Keratinocyte (primary cell): ENCODE measurements at regions not wholly inside any gene's neighbourhood (a gene's known extent, or its start where the extent isn't known, plus 50 kb on each side); places are given as distances from the start of the nearest gene placed in this dataset.

Experiments
- DNase-seq: peaks from one replicate; pipeline ENCODE4 v3.0.0-alpha.2; 2011; ENCODE audit warnings: low read depth, missing footprints, low spot score
- FAIRE-seq: peaks from 2 replicates; lab custom pipeline; 2011; peaks lifted over from hg19 to GRCh38; lab: Jason Lieb, UNC
- H2AFZ ChIP-seq: 2 replicates; pipeline ENCODE4 v1.6.0; 2012; ENCODE audit warnings: low read length, control low read depth, inconsistent platforms; ENCODE audit not compliant: control insufficient read depth
- H3K27ac ChIP-seq: 2 replicates; pipeline ENCODE4 v1.5.1; 2011; ENCODE audit warnings: low read length; ENCODE audit not compliant: control insufficient read depth, insufficient read depth
- H3K27me3 ChIP-seq: 3 replicates; pipeline ENCODE4 v1.6.0; 2011; ENCODE audit warnings: low read length; ENCODE audit not compliant: control insufficient read depth, insufficient read depth; ENCODE audit errors: extremely low read depth
- H3K36me3 ChIP-seq, 2 experiments: 2 replicates in 1 of 2; 3 replicates in 1 of 2; pipeline ENCODE4 v1.5.1; 2011; ENCODE audit warnings: low read length in 2 of 2, mild to moderate bottlenecking in 1 of 2; ENCODE audit not compliant: control insufficient read depth in 2 of 2, insufficient read depth in 2 of 2; ENCODE audit errors: extremely low read depth in 1 of 2
- H3K4me1 ChIP-seq: 3 replicates; pipeline ENCODE4 v1.5.1; 2011; ENCODE audit warnings: low read length; ENCODE audit not compliant: control insufficient read depth, insufficient read depth; ENCODE audit errors: extremely low read depth
- H3K4me2 ChIP-seq: 3 replicates; pipeline ENCODE4 v1.6.0; 2011; ENCODE audit warnings: low read depth, low read length; ENCODE audit not compliant: control insufficient read depth, insufficient read depth; ENCODE audit errors: extremely low read depth
- H3K4me3 ChIP-seq, 3 experiments: fragments of 200-600 bp in 1 of 3; sonication (generic) in 1 of 3; 2 replicates in 2 of 3; 3 replicates in 1 of 3; pipeline ENCODE4 v1.5.1; 2011 to 2016; ENCODE audit warnings: low read length in 3 of 3, mild to moderate bottlenecking in 3 of 3, control low read depth in 2 of 3, inconsistent platforms in 1 of 3, low read depth in 1 of 3, mixed read lengths in 1 of 3, mixed run types in 1 of 3, moderate library complexity in 1 of 3; ENCODE audit not compliant: control insufficient read depth in 2 of 3, insufficient read depth in 2 of 3; ENCODE audit errors: extremely low read depth in 1 of 3
- H3K79me2 ChIP-seq: 2 replicates; pipeline ENCODE4 v1.6.0; 2012; ENCODE audit warnings: low read length; ENCODE audit not compliant: control insufficient read depth, insufficient read depth
- H3K9ac ChIP-seq: 3 replicates; pipeline ENCODE4 v1.6.0; 2011; ENCODE audit warnings: low read length; ENCODE audit not compliant: control insufficient read depth, insufficient read depth; ENCODE audit errors: extremely low read depth
- H3K9me1 ChIP-seq: 3 replicates; pipeline ENCODE4 v1.6.0; 2011; ENCODE audit warnings: low read length; ENCODE audit not compliant: control insufficient read depth, insufficient read depth; ENCODE audit errors: extremely low read depth
- H3K9me3 ChIP-seq: 2 replicates; pipeline ENCODE4 v1.5.1; 2012; ENCODE audit warnings: low read depth, low read length; ENCODE audit not compliant: control insufficient read depth
- H4K20me1 ChIP-seq: 3 replicates; pipeline ENCODE4 v1.6.0; 2011; ENCODE audit warnings: low read length; ENCODE audit not compliant: control insufficient read depth, insufficient read depth; ENCODE audit errors: extremely low read depth
- CTCF ChIP-seq, 3 experiments: IDR thresholded peaks in 1 of 3; conservative IDR thresholded peaks in 1 of 3; optimal IDR thresholded peaks in 1 of 3; 2 replicates in 2 of 3; 3 replicates in 1 of 3; pipeline versions ENCODE3 to v1.5.1; 2011; ENCODE audit warnings: low read length in 3 of 3, mild to moderate bottlenecking in 3 of 3, moderate library complexity in 2 of 3, control low read depth in 1 of 3, inconsistent platforms in 1 of 3; ENCODE audit not compliant: insufficient read depth in 2 of 3; ENCODE audit errors: extremely low read depth in 1 of 3
- EZH2 ChIP-seq: IDR thresholded peaks from one replicate; pipeline ENCODE4 v1.6.1; 2012; ENCODE audit warnings: inconsistent platforms, mild to moderate bottlenecking, low read length, moderate library complexity
- dilution Hi-C: fragments of 300-500 bp; cut with MboI; formaldehyde crosslinking; loops from one replicate; pipeline ENCODE4 v1.7.0; 2020; ENCODE audit warnings: low sequenced_read_pairs; ENCODE audit not compliant: extremely low pct_ligation_motif_present

DNA sequence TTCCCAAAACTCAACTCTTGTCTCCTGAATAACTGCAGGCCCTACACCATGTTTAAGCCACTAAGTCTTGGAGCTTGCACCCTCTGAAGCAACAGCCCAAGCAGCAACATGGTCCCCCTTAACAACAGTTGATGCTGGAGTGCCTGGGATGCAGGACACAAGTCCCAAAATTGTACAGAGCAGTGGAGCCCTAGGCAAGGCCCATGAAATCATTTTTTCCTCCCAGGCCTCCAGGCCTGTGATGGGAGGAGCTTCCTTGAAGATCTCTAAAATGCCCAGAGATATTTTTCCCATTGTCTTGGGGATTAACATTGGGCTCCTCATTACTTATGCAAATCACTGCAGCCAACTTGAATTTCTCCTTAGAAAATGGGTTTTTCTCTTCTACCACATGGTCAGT, 311.9 kb upstream of the EPHA3 start:
- no peaks in the 10 kb centered on the region for H4K20me1 ChIP-seq
- no peak overlapping the region for H3K9ac ChIP-seq
- no peak overlapping the region for H3K4me3 ChIP-seq
- TF ChIP-seq EZH2 = no peak
- no peak for TF ChIP-seq CTCF (optimal IDR thresholded peaks at IDR 0.05 in 1 of 3, IDR thresholded peaks at IDR 0.05 in 1 of 3, conservative IDR thresholded peaks at IDR 0.05 in 1 of 3; ENCODE audit: extremely low read depth in 1 of 3, insufficient read depth in 2 of 3, low read length in 3 of 3)
- no peaks in the 10 kb centered on the region for H3K4me1 ChIP-seq
- no peaks in the 10 kb centered on the region for H3K79me2 ChIP-seq
- no peaks in the 10 kb centered on the region for H3K27me3 ChIP-seq
- H3K27ac ChIP-seq = no peak overlapping the region
- DNase-seq (no peak), FAIRE-seq (no peak)
- H3K9me3 ChIP-seq = peaks cover 6% of the 10 kb centered on the region
- no peak overlapping the region for H2AFZ ChIP-seq
- dilution Hi-C loops = no loop called here
- H3K36me3 ChIP-seq = no peaks in the 10 kb centered on the region
- H3K9me1 ChIP-seq = no peaks in the 10 kb centered on the region
- H3K4me2 ChIP-seq = no peak overlapping the region

GRCh38 chr3:88807491-88808105, 299.8 kb upstream of the EPHA3 start:
- Histone ChIP-seq H3K79me2 (no peaks in the 10 kb centered on the region), H3K4me2 (peak overlapping the region; percentile 69), H3K9me1 (no peaks in the 10 kb centered on the region), H3K9ac (peak overlapping the region; percentile 44), H2AFZ (peak overlapping the region; percentile 22), H4K20me1 (no peaks in the 10 kb centered on the region), H3K4me1 (peaks cover 42% of the 10 kb centered on the region), H3K4me3 (peak overlapping the region in 2 of 3 experiments; percentile 15 to 33), H3K27me3 (no peaks in the 10 kb centered on the region), H3K36me3 (no peaks in the 10 kb centered on the region), H3K27ac (peak overlapping the region; percentile 79), H3K9me3 (no peaks in the 10 kb centered on the region)
- DNase-seq (peak; percentile 45), FAIRE-seq (no peak)
- dilution Hi-C loops = no loop called here
- TF ChIP-seq CTCF (optimal IDR thresholded peaks at IDR 0.05 in 1 of 3, IDR thresholded peaks at IDR 0.05 in 1 of 3, conservative IDR thresholded peaks at IDR 0.05 in 1 of 3; ENCODE audit: extremely low read depth in 1 of 3, insufficient read depth in 2 of 3, low read length in 3 of 3) (no peak), EZH2 (no peak)
